ENCODE measurements at regions not wholly inside any gene's neighbourhood (a gene's known extent, or its start where the extent isn't known, plus 50 kb on each side); places are given as distances from the start of the nearest gene placed in this dataset.

DNA sequence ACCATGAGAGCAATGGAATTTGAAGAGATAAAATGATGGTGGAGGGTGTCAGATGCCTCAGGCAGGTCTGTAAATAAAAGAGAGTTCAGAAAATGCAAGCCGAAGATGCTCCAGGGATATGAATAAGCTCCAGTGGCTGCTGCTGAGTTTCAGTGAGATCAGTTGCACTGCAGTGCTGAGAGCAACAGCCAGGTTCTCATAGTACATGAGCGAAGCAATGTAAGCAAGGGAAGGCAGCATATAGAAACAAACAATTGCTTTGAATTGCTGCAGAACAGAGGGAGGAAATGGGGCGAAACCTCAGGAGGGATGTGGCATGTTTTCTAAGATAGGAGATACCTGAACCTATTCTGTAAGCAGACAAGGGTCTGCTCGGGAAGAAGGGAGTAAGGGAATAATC lies 369.5 kb downstream of the AASDHPPT start:
- Histone ChIP-seq H3K36me3 (no peaks in the 10 kb centered on the region), H3K27ac (no peak overlapping the region), H3K4me3 (no peak overlapping the region), H3K9me3 (no peaks in the 10 kb centered on the region), H3K4me1 (replicated peaks) (no peaks in the 10 kb centered on the region), H3K27me3 (replicated peaks; ENCODE audit: insufficient read depth) (no peaks in the 10 kb centered on the region)
- intact Hi-C loops (cut with DNase I) = no loop called here
- DNase-seq (ENCODE audit: low spot score) = no peak
- WGBS = 40% methylated on average over 4 of the region's 4 CpGs
- TF ChIP-seq, protein P1, sequence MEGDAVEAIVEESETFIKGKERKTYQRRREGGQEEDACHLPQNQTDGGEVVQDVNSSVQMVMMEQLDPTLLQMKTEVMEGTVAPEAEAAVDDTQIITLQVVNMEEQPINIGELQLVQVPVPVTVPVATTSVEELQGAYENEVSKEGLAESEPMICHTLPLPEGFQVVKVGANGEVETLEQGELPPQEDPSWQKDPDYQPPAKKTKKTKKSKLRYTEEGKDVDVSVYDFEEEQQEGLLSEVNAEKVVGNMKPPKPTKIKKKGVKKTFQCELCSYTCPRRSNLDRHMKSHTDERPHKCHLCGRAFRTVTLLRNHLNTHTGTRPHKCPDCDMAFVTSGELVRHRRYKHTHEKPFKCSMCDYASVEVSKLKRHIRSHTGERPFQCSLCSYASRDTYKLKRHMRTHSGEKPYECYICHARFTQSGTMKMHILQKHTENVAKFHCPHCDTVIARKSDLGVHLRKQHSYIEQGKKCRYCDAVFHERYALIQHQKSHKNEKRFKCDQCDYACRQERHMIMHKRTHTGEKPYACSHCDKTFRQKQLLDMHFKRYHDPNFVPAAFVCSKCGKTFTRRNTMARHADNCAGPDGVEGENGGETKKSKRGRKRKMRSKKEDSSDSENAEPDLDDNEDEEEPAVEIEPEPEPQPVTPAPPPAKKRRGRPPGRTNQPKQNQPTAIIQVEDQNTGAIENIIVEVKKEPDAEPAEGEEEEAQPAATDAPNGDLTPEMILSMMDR (IDR thresholded peaks at IDR 0.05) = no peak
- TF ChIP-seq POLR2A (IDR thresholded peaks at IDR 0.05) = no peak
- no peak for TF ChIP-seq POLR2AphosphoS5 (IDR thresholded peaks at IDR 0.05)

GRCh38 chr11:106447631-106448191 lies 370.2 kb downstream of the AASDHPPT start:
- no peak for DNase-seq (ENCODE audit: low spot score)
- WGBS = 42% methylated on average over 5 of the region's 5 CpGs
- H3K27ac ChIP-seq = no peak overlapping the region

DNA sequence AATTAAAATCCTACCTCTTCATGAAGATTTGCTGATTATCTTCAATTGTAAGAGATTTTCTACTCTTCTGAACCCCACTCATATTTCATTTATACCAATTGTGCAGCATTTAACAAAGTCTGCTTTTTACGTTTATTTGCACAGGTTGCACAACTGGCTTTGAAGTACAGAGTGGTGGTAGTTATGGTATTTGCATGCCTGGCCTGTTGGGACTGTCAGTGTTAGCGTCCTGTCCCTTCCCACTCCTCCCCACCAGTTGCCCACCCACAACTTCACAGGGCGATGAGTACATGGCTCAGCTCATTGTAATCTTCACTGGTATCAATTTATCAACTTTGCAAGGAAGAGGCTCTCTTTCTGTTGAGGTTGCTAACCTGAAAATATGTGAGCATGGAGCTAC lies 372.3 kb downstream of the AASDHPPT start:
- intact Hi-C loops (cut with DNase I) = no loop called here
- Histone ChIP-seq H3K4me3 (no peak overlapping the region), H3K27ac (no peak overlapping the region), H3K36me3 (no peaks in the 10 kb centered on the region), H3K9me3 (no peaks in the 10 kb centered on the region), H3K4me1 (replicated peaks) (no peaks in the 10 kb centered on the region), H3K27me3 (replicated peaks; ENCODE audit: insufficient read depth) (no peaks in the 10 kb centered on the region)
- DNase-seq (ENCODE audit: low spot score) = no peak
- 36% methylated on average over 3 of the region's 3 CpGs for WGBS
- TF ChIP-seq, protein P1 (IDR thresholded peaks at IDR 0.05) = no peak
- no peak for TF ChIP-seq POLR2A (IDR thresholded peaks at IDR 0.05)
- TF ChIP-seq POLR2AphosphoS5 (IDR thresholded peaks at IDR 0.05) = no peak

More at GRCh38 chr11:106447631-106448191, 370.2 kb downstream of the AASDHPPT start:
- Histone ChIP-seq H3K9me3 (no peaks in the 10 kb centered on the region), H3K27me3 (replicated peaks; ENCODE audit: insufficient read depth) (no peaks in the 10 kb centered on the region), H3K4me3 (no peak overlapping the region), H3K36me3 (no peaks in the 10 kb centered on the region), H3K4me1 (replicated peaks) (no peaks in the 10 kb centered on the region)
- intact Hi-C loops (cut with DNase I) = no loop called here
- TF ChIP-seq POLR2AphosphoS5 (IDR thresholded peaks at IDR 0.05) = no peak
- TF ChIP-seq, protein P1 (IDR thresholded peaks at IDR 0.05) = no peak
- TF ChIP-seq POLR2A (IDR thresholded peaks at IDR 0.05) = no peak

GRCh38 chr11:106451228-106451922 lies 373.9 kb downstream of the AASDHPPT start:
- Histone ChIP-seq H3K27ac (no peak overlapping the region), H3K36me3 (no peaks in the 10 kb centered on the region), H3K4me1 (replicated peaks) (no peaks in the 10 kb centered on the region), H3K4me3 (no peak overlapping the region), H3K9me3 (no peaks in the 10 kb centered on the region), H3K27me3 (replicated peaks; ENCODE audit: insufficient read depth) (no peaks in the 10 kb centered on the region)
- TF ChIP-seq POLR2AphosphoS5 (IDR thresholded peaks at IDR 0.05) (no peak), POLR2A (IDR thresholded peaks at IDR 0.05) (no peak)
- TF ChIP-seq, protein P1 (IDR thresholded peaks at IDR 0.05) = no peak
- intact Hi-C loops (cut with DNase I) = no loop called here
- 40% methylated on average over 2 of the region's 2 CpGs for WGBS
- DNase-seq (ENCODE audit: low spot score) = no peak

GRCh38 chr11:106456647-106457046 lies 379.2 kb downstream of the AASDHPPT start:
- Histone ChIP-seq H3K4me3 (no peak overlapping the region), H3K27ac (no peak overlapping the region), H3K4me1 (replicated peaks) (no peaks in the 10 kb centered on the region), H3K27me3 (replicated peaks; ENCODE audit: insufficient read depth) (no peaks in the 10 kb centered on the region), H3K9me3 (no peaks in the 10 kb centered on the region), H3K36me3 (no peaks in the 10 kb centered on the region)
- TF ChIP-seq, protein P1 (IDR thresholded peaks at IDR 0.05) = no peak
- TF ChIP-seq POLR2A (IDR thresholded peaks at IDR 0.05) (no peak), POLR2AphosphoS5 (IDR thresholded peaks at IDR 0.05) (no peak)
- no peak for DNase-seq (ENCODE audit: low spot score)
- intact Hi-C loops (cut with DNase I) = no loop called here
- WGBS = 61% methylated on average over 3 of the region's 3 CpGs

All from prostate gland (tissue), 2 donors.